ENCODE measurements at regions not wholly inside any gene's neighbourhood (a gene's known extent, or its start where the extent isn't known, plus 50 kb on each side); places are given as distances from the start of the nearest gene placed in this dataset.

DNA sequence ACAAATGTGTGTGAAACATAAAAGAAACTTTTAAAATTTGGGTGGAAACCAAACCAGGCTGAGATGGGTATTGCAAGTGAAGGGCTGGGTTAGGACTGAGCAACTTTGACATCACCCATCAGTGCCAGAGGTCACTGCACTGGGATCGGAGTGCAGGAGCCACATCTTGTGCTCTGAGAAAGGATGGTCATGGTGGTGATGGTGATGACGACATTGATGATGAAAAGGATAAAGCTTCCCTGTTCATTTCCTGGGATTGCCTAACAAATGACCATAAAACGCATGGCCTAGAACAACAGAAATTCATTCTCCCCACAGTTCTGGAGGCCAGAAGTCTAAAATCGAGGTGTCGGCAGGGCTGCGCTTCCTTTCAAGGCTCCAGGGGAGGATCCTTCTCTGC, 324.0 kb downstream of the MAF start:
- Histone ChIP-seq H3K4me1 (ENCODE audit: insufficient read depth, insufficient read length) (no peaks in the 10 kb centered on the region), H3K9ac (ENCODE audit: insufficient read length, low read depth) (no peak overlapping the region), H3K36me3 (ENCODE audit: insufficient read depth, insufficient read length, low read length) (no peaks in the 10 kb centered on the region), H3K27me3 (ENCODE audit: insufficient read depth, insufficient read length) (no peaks in the 10 kb centered on the region), H3K4me3 (ENCODE audit: insufficient read length, low read depth) (no peak overlapping the region), H3K9me3 (ENCODE audit: insufficient read depth, low read length) (no peaks in the 10 kb centered on the region)
- no peak for DNase-seq (ENCODE audit: low read depth, low spot score)
- TF ChIP-seq SUZ12 (IDR thresholded peaks at IDR 0.05; ENCODE audit: extremely low read depth, insufficient read depth, insufficient read length) (no peak), ZNF274 (IDR thresholded peaks at IDR 0.05; ENCODE audit: low read depth, low read length) (no peak), YY1 (IDR thresholded peaks at IDR 0.05; ENCODE audit: insufficient read depth, insufficient read length) (no peak)

DNA sequence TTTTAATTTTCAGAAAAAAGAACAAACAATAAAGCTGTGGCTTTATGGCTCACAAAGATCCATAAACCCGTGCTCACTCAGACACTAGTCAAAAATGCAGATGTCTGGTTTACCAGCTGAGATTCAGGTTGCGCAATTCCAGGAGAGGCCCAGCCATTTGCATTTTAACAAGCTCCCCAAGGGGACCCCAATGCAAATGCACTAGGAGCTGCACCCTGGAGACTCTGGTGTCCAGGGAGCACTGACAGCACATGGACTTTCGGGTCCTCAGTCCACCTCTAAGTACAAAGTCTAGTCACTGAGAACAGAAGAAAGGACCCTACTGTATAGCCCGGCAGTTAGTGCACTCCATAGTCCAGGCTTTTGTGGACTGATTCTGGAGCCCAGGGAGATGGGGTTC, 326.3 kb downstream of the MAF start:
- Histone ChIP-seq H3K9me3 (ENCODE audit: insufficient read depth, low read length) (no peaks in the 10 kb centered on the region), H3K4me1 (ENCODE audit: insufficient read depth, insufficient read length) (peaks cover 2% of the 10 kb centered on the region), H3K27me3 (ENCODE audit: insufficient read depth, insufficient read length) (no peaks in the 10 kb centered on the region), H3K4me3 (ENCODE audit: insufficient read length, low read depth) (no peak overlapping the region), H3K9ac (ENCODE audit: insufficient read length, low read depth) (no peak overlapping the region), H3K36me3 (ENCODE audit: insufficient read depth, insufficient read length, low read length) (no peaks in the 10 kb centered on the region)
- no peak for TF ChIP-seq SUZ12 (IDR thresholded peaks at IDR 0.05; ENCODE audit: extremely low read depth, insufficient read depth, insufficient read length)
- no peak for TF ChIP-seq YY1 (IDR thresholded peaks at IDR 0.05; ENCODE audit: insufficient read depth, insufficient read length)
- TF ChIP-seq ZNF274 (IDR thresholded peaks at IDR 0.05; ENCODE audit: low read depth, low read length): no peak
- DNase-seq (ENCODE audit: low read depth, low spot score): no peak

DNA sequence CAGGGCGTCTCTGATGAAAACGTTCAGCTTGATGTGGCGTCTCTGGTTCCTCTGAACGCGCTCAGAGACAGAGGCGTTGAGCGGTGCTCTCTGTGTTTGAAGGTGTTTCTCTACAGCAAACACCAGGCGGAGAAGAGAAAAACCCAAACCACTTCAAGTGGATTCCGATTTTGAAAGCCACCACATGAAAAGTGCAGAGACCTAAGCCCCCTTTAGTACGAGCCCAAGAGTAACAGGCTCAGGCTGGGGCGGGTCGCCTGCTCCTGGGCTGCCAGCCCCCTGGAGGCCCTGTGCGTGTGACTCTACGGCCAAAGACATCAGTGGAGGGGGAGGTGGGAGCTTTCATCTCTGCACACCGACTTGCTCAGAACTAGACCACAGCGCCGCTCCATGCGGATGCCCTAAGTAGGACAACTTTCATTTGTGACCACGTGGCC, 328.4 kb downstream of the MAF start:
- DNase-seq (ENCODE audit: low read depth, low spot score): no peak
- Histone ChIP-seq H3K27me3 (ENCODE audit: insufficient read depth, insufficient read length) (no peaks in the 10 kb centered on the region), H3K36me3 (ENCODE audit: insufficient read depth, insufficient read length, low read length) (no peaks in the 10 kb centered on the region), H3K9ac (ENCODE audit: insufficient read length, low read depth) (no peak overlapping the region), H3K4me3 (ENCODE audit: insufficient read length, low read depth) (no peak overlapping the region), H3K4me1 (ENCODE audit: insufficient read depth, insufficient read length) (peaks cover 2% of the 10 kb centered on the region), H3K9me3 (ENCODE audit: insufficient read depth, low read length) (no peaks in the 10 kb centered on the region)
- no peak for TF ChIP-seq YY1 (IDR thresholded peaks at IDR 0.05; ENCODE audit: insufficient read depth, insufficient read length)
- no peak for TF ChIP-seq SUZ12 (IDR thresholded peaks at IDR 0.05; ENCODE audit: extremely low read depth, insufficient read depth, insufficient read length)
- no peak for TF ChIP-seq ZNF274 (IDR thresholded peaks at IDR 0.05; ENCODE audit: low read depth, low read length)

GRCh38 chr16:79271583-79271982, 329.0 kb downstream of the MAF start:
- H3K4me3 ChIP-seq (ENCODE audit: insufficient read length, low read depth): no peak overlapping the region
- DNase-seq (ENCODE audit: low read depth, low spot score): no peak
- H3K4me1 ChIP-seq (ENCODE audit: insufficient read depth, insufficient read length): peaks cover 2% of the 10 kb centered on the region
- no peaks in the 10 kb centered on the region for H3K36me3 ChIP-seq (ENCODE audit: insufficient read depth, insufficient read length, low read length)
- H3K27me3 ChIP-seq (ENCODE audit: insufficient read depth, insufficient read length): no peaks in the 10 kb centered on the region
- TF ChIP-seq SUZ12 (IDR thresholded peaks at IDR 0.05; ENCODE audit: extremely low read depth, insufficient read depth, insufficient read length) (no peak), ZNF274 (IDR thresholded peaks at IDR 0.05; ENCODE audit: low read depth, low read length) (no peak), YY1 (IDR thresholded peaks at IDR 0.05; ENCODE audit: insufficient read depth, insufficient read length) (no peak)
- H3K9me3 ChIP-seq (ENCODE audit: insufficient read depth, low read length): no peaks in the 10 kb centered on the region
- H3K9ac ChIP-seq (ENCODE audit: insufficient read length, low read depth): no peak overlapping the region

DNA sequence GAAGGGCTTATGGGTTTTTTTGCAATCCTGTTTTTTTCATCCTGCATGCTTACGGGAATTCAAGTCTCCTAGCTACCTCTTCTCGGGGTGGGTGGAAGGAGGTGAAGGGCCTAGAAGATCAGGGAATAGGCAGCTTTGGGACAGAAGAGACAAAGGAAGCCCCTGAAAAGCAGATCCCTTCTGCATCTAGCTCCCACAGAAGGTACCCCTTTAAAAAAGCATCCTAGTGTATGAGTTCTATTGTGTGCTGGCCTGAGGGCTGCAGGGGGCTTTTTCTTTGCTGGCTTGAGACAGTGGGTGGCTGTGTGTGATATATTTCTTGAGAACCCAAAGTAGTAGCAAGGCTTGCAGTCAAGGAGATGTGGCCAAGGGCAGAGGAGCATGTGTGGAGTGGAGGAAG, 330.5 kb downstream of the MAF start:
- no peak overlapping the region for H3K4me3 ChIP-seq (ENCODE audit: insufficient read length, low read depth)
- TF ChIP-seq YY1 (IDR thresholded peaks at IDR 0.05; ENCODE audit: insufficient read depth, insufficient read length) (no peak), ZNF274 (IDR thresholded peaks at IDR 0.05; ENCODE audit: low read depth, low read length) (no peak), SUZ12 (IDR thresholded peaks at IDR 0.05; ENCODE audit: extremely low read depth, insufficient read depth, insufficient read length) (no peak)
- H3K27me3 ChIP-seq (ENCODE audit: insufficient read depth, insufficient read length): no peaks in the 10 kb centered on the region
- H3K4me1 ChIP-seq (ENCODE audit: insufficient read depth, insufficient read length): peaks cover 2% of the 10 kb centered on the region
- DNase-seq (ENCODE audit: low read depth, low spot score): no peak
- H3K36me3 ChIP-seq (ENCODE audit: insufficient read depth, insufficient read length, low read length): no peaks in the 10 kb centered on the region
- no peak overlapping the region for H3K9ac ChIP-seq (ENCODE audit: insufficient read length, low read depth)
- H3K9me3 ChIP-seq (ENCODE audit: insufficient read depth, low read length): no peaks in the 10 kb centered on the region

DNA sequence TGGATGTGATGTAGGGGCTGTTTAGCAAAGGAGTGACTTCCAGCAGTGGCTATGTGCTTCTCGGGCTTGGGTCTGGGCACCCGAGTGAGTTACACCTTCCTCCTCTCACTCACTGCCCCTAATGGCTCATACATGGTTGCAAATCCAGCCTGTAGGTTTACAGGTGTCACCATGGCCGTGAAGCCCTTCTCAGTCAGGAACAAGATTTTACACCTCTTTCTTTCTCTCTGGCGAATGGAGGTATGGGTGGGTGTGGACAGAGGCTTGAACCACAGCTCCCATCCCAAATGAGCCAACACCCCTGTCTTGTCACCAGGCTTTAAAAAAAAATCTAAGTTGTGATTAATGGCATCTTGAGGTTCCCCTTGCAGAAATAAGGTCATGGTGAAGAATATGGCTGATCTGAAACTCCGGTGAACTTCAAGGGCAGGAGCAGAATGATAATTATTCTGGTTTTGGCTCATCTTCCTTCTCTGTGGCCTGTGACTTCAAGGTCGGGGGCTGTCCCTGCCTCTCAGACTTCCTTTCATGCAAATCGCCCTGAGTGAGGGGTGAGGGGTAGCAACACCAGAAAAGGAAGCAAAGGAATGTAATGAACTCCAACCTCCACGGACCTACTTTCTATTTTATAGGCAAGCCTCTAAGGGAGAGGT, 331.2 kb downstream of the MAF start:
- Histone ChIP-seq H3K9me3 (ENCODE audit: insufficient read depth, low read length) (no peaks in the 10 kb centered on the region), H3K9ac (ENCODE audit: insufficient read length, low read depth) (no peak overlapping the region), H3K36me3 (ENCODE audit: insufficient read depth, insufficient read length, low read length) (no peaks in the 10 kb centered on the region), H3K4me1 (ENCODE audit: insufficient read depth, insufficient read length) (peaks cover 2% of the 10 kb centered on the region), H3K4me3 (ENCODE audit: insufficient read length, low read depth) (no peak overlapping the region), H3K27me3 (ENCODE audit: insufficient read depth, insufficient read length) (no peaks in the 10 kb centered on the region)
- no peak for DNase-seq (ENCODE audit: low read depth, low spot score)
- TF ChIP-seq YY1 (IDR thresholded peaks at IDR 0.05; ENCODE audit: insufficient read depth, insufficient read length) (no peak), ZNF274 (IDR thresholded peaks at IDR 0.05; ENCODE audit: low read depth, low read length) (no peak), SUZ12 (IDR thresholded peaks at IDR 0.05; ENCODE audit: extremely low read depth, insufficient read depth, insufficient read length) (no peak)

- Histone ChIP-seq H3K9ac (ENCODE audit: insufficient read length, low read depth) (no peak overlapping the region), H3K36me3 (ENCODE audit: insufficient read depth, insufficient read length, low read length) (no peaks in the 10 kb centered on the region), H3K9me3 (ENCODE audit: insufficient read depth, low read length) (no peaks in the 10 kb centered on the region), H3K27me3 (ENCODE audit: insufficient read depth, insufficient read length) (no peaks in the 10 kb centered on the region), H3K4me3 (ENCODE audit: insufficient read length, low read depth) (no peak overlapping the region), H3K4me1 (ENCODE audit: insufficient read depth, insufficient read length) (peaks cover 2% of the 10 kb centered on the region)
- TF ChIP-seq ZNF274 (IDR thresholded peaks at IDR 0.05; ENCODE audit: low read depth, low read length) (no peak), SUZ12 (IDR thresholded peaks at IDR 0.05; ENCODE audit: extremely low read depth, insufficient read depth, insufficient read length) (no peak), YY1 (IDR thresholded peaks at IDR 0.05; ENCODE audit: insufficient read depth, insufficient read length) (no peak)
- DNase-seq (ENCODE audit: low read depth, low spot score): no peak
These were observed 332.8 kb downstream of the MAF start for GRCh38 chr16:79267781-79268180.
